A673 (cell line): ENCODE measurements at regions not wholly inside any gene's neighbourhood (a gene's known extent, or its start where the extent isn't known, plus 50 kb on each side); places are given as distances from the start of the nearest gene placed in this dataset.

Experiments
- BruUV-seq: library from RNA; stranded (reverse); fragments of 400-500 nt; replicated peaks from 2 replicates; lab custom pipeline; 2021; lab: Mats Ljungman, UMichigan
- CTCF ChIA-PET: fragments of 300-600 bp; sonication (Branson Sonifier 250); formaldehyde crosslinking; loops from one replicate; lab custom pipeline; 2022; ENCODE audit warnings: antibody characterized with exemption; lab: Charles Lee
- POLR2A ChIA-PET: fragments of 300-600 bp; sonication (Branson Sonifier 250); formaldehyde crosslinking; loops from one replicate; lab custom pipeline; 2022; ENCODE audit warnings: antibody characterized with exemption; ENCODE audit not compliant: low non-redundant PET; lab: Charles Lee
- DNase-seq: peaks from one replicate; pipeline ENCODE4 v3.0.0-alpha.2; 2015; ENCODE audit warnings: low spot score
- H3K27ac ChIP-seq: fragments of 200-600 bp; sonication (generic); 2 replicates; pipeline ENCODE4 v1.5.1; 2016; ENCODE audit warnings: mixed run types, low read depth, mild to moderate bottlenecking, mixed read lengths, antibody characterized with exemption, low read length; ENCODE audit not compliant: poor library complexity, severe bottlenecking
- H3K27me3 ChIP-seq: fragments of 200-600 bp; sonication (generic); replicated peaks from 2 replicates; pipeline ENCODE4 v1.6.1; 2017; ENCODE audit warnings: mixed run types, low read depth, mild to moderate bottlenecking, mixed read lengths, antibody characterized with exemption, low read length; ENCODE audit not compliant: insufficient read depth, poor library complexity
- H3K36me3 ChIP-seq: fragments of 200-600 bp; sonication (generic); 2 replicates; pipeline ENCODE4 v1.6.1; 2016; ENCODE audit warnings: mixed run types, mild to moderate bottlenecking, mixed read lengths, antibody characterized with exemption, low read length; ENCODE audit not compliant: insufficient read depth, poor library complexity, severe bottlenecking
- H3K4me1 ChIP-seq: fragments of 200-600 bp; sonication (generic); 2 replicates; pipeline ENCODE4 v1.6.1; 2017; ENCODE audit warnings: mixed run types, mild to moderate bottlenecking, mixed read lengths, antibody characterized with exemption, low read length; ENCODE audit not compliant: insufficient read depth, poor library complexity, severe bottlenecking
- H3K4me3 ChIP-seq: fragments of 200-600 bp; sonication (generic); 2 replicates; pipeline ENCODE4 v1.5.1; 2016; ENCODE audit warnings: low read depth, mixed run types, mild to moderate bottlenecking, mixed read lengths, low read length; ENCODE audit not compliant: poor library complexity, severe bottlenecking
- H3K9me3 ChIP-seq: fragments of 200-600 bp; sonication (generic); 2 replicates; pipeline ENCODE4 v1.6.1; 2016; ENCODE audit warnings: mixed run types, low read depth, mild to moderate bottlenecking, mixed read lengths, antibody characterized with exemption, low read length; ENCODE audit not compliant: poor library complexity, severe bottlenecking
- EZH2 ChIP-seq: fragments of 200-600 bp; sonication (generic); IDR thresholded peaks from 2 replicates; pipeline ENCODE4 v1.6.1; 2017; ENCODE audit warnings: borderline replicate concordance, low read depth, mild to moderate bottlenecking, mixed read lengths, antibody characterized with exemption, low read length; ENCODE audit not compliant: poor library complexity, severe bottlenecking
- intact Hi-C: fragments of 100-400 bp; cut with micrococcal nuclease; formaldehyde crosslinking; loops from one replicate; pipeline ENCODE4 v1.10.0; 2022; ENCODE audit not compliant: unreplicated experiment
- TF ChIP-seq, protein P1 (sequence below): fragments of 300-800, 200-600 bp; sonication (generic); conservative IDR thresholded peaks from 2 replicates; pipeline ENCODE4 v1.5.1; 2017; ENCODE audit warnings: low read depth, mild to moderate bottlenecking, antibody characterized with exemption, low read length, moderate library complexity, mixed read lengths

DNA sequence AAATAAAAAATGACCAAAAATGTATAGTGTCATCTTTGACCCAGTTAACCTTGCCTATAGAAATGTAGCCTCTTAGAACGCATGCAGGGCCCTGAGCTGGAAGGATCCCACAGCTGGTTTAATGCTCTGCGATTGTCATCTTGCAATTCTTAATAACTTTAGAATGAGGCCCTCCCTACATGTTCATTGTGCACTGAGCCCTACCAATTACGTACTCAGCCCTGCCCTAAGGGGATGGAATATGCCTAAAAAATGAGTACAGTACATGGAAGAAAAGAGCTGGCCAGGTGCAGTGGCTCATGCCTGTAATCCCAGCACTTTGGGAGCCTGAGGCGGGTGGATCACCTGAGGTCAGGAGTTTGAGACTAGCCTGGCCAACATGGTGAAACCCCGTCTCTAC lies 57.8 kb upstream of the BCAR3 start:
- intact Hi-C loops = no loop called here
- CTCF ChIA-PET = no interaction called here
- Histone ChIP-seq H3K27ac (no peak overlapping the region), H3K4me1 (no peaks in the 10 kb centered on the region), H3K9me3 (no peaks in the 10 kb centered on the region), H3K36me3 (no peaks in the 10 kb centered on the region), H3K27me3 (no peaks in the 10 kb centered on the region), H3K4me3 (no peak overlapping the region)
- TF ChIP-seq, protein P1, sequence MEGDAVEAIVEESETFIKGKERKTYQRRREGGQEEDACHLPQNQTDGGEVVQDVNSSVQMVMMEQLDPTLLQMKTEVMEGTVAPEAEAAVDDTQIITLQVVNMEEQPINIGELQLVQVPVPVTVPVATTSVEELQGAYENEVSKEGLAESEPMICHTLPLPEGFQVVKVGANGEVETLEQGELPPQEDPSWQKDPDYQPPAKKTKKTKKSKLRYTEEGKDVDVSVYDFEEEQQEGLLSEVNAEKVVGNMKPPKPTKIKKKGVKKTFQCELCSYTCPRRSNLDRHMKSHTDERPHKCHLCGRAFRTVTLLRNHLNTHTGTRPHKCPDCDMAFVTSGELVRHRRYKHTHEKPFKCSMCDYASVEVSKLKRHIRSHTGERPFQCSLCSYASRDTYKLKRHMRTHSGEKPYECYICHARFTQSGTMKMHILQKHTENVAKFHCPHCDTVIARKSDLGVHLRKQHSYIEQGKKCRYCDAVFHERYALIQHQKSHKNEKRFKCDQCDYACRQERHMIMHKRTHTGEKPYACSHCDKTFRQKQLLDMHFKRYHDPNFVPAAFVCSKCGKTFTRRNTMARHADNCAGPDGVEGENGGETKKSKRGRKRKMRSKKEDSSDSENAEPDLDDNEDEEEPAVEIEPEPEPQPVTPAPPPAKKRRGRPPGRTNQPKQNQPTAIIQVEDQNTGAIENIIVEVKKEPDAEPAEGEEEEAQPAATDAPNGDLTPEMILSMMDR = no peak
- TF ChIP-seq EZH2 = no peak
- BruUV-seq = no TSS peak
- DNase-seq = no peak
- POLR2A ChIA-PET = no interaction called here

DNA sequence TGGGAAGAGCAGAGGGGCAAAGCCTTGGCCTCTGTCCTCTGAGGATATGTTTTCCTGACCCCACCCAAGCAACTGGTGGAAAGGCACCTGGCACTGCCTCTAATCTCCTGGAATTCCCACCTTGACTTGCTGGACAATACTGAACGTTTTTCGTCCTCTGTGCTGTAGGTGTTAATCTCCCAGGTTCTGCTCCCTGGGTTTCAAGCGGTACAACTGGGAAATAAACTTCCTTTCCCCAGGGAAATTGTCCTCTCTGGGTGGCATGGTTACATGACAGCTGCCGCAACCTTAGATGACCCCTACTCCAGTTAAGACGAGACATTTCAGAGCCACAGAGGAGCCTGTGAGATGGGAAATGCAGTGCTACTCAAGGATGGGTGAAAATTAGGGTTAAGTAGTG lies 57.3 kb upstream of the BCAR3 start:
- H3K27ac ChIP-seq = no peak overlapping the region
- no peaks in the 10 kb centered on the region for H3K36me3 ChIP-seq
- intact Hi-C loops = no loop called here
- TF ChIP-seq, protein P1 = no peak
- TF ChIP-seq EZH2 = no peak
- ChIA-PET POLR2A (no interaction called here), CTCF (interaction anchor here (0.5 kb wide), 1 partner anchor 298 kb away, joined by 9 read pairs; no protein-coding TSS in a partner anchor)
- no peaks in the 10 kb centered on the region for H3K4me1 ChIP-seq
- no peak overlapping the region for H3K4me3 ChIP-seq
- no peaks in the 10 kb centered on the region for H3K9me3 ChIP-seq
- BruUV-seq = no TSS peak
- no peak for DNase-seq
- no peaks in the 10 kb centered on the region for H3K27me3 ChIP-seq

DNA sequence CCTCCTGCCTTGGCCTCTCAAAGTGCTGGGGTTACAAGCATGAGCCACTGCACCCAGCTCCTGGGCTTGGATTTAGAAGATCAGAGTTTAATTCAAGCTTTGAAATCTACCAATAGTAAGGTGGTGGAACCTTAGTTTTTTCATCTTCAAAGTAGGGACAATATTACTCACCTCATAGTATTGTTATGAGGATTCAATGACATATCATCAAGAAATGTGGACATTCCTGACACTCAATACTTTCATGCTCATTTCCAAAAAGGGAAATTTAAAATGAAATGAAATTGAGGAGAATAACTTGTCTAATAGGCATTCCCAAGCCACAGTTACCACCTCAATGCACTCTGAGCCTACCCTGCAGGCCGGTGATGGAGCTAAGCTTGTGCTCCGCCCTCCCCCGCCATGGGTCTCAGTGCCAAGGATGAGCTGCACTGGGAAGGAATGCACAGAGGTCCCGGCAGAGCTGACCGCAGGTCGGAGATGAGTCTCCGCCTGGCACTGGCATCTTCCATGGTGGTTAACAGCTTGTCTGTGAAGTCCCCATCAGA lies 56.5 kb upstream of the BCAR3 start:
- POLR2A ChIA-PET = no interaction called here
- intact Hi-C loops = no loop called here
- no peaks in the 10 kb centered on the region for H3K36me3 ChIP-seq
- no peaks in the 10 kb centered on the region for H3K9me3 ChIP-seq
- H3K4me3 ChIP-seq = no peak overlapping the region
- no TSS peak for BruUV-seq
- no peak for DNase-seq
- CTCF ChIA-PET = interaction anchor here (0.5 kb wide), 1 partner anchor 299 kb away, joined by 9 read pairs; no protein-coding TSS in a partner anchor
- no peaks in the 10 kb centered on the region for H3K4me1 ChIP-seq
- H3K27me3 ChIP-seq = no peaks in the 10 kb centered on the region
- H3K27ac ChIP-seq = no peak overlapping the region
- TF ChIP-seq, protein P1 = no peak
- TF ChIP-seq EZH2 = no peak
